Cardiac fibroblast (primary cell): ENCODE measurements at regions not wholly inside any gene's neighbourhood (a gene's known extent, or its start where the extent isn't known, plus 50 kb on each side); places are given as distances from the start of the nearest gene placed in this dataset.

Experiments
- DNase-seq, 2 donors: peaks; one replicate each; pipeline versions ENCODE4 v3.0.0 to v3.0.0-alpha.2; 2010; ENCODE audit warnings: low read depth in 2 of 2
- H3K4me3 ChIP-seq, 2 donors: replicated peaks in 1 of 2; 1 replicate in 1 of 2; 2 replicates in 1 of 2; pipeline ENCODE4 v1.5.1; 2011; ENCODE audit warnings: low read depth in 2 of 2, low read length in 2 of 2, mild to moderate bottlenecking in 2 of 2, moderate library complexity in 1 of 2
- TF ChIP-seq, protein P1 (sequence below): IDR thresholded peaks from one replicate; pipeline ENCODE4 v1.5.1; 2011; ENCODE audit warnings: low read depth, mild to moderate bottlenecking, low read length, inconsistent platforms

DNA sequence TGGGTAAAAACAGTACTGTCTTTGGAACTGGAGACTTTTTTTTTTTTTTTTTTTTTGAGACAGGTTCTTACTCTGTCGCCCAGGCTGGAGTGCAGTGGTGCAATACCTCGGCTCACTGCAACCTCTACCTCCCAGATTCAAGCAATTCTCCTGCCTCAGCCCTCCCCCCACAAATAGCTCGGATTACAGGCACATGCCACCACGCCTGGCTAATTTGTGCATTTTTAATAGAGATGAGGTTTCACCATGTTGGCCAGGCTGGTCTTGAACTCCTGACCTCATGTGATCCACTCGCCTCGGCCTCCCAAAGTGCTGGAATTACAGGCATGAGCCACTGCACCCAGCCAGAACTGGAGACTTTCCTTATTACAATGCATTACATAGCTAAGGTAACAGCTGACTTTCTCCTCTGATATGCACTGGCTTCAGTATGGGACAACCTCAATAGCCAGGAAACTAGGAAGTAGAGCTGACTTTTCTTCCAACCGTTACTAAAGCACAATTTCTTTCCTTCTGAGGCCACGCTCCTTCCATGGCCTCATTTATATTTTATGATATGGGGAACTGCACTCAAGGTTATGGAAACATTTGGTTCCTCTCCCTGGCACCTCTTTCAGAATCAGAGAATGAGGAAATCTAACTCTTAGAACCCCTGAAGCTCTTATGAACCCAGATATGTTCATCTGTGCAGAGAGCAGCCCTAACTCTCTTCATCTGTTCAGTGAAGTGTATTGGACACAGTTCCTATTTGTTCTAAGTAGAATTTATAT lies 53.5 kb upstream of the FAM9B start:
- TF ChIP-seq, protein P1, sequence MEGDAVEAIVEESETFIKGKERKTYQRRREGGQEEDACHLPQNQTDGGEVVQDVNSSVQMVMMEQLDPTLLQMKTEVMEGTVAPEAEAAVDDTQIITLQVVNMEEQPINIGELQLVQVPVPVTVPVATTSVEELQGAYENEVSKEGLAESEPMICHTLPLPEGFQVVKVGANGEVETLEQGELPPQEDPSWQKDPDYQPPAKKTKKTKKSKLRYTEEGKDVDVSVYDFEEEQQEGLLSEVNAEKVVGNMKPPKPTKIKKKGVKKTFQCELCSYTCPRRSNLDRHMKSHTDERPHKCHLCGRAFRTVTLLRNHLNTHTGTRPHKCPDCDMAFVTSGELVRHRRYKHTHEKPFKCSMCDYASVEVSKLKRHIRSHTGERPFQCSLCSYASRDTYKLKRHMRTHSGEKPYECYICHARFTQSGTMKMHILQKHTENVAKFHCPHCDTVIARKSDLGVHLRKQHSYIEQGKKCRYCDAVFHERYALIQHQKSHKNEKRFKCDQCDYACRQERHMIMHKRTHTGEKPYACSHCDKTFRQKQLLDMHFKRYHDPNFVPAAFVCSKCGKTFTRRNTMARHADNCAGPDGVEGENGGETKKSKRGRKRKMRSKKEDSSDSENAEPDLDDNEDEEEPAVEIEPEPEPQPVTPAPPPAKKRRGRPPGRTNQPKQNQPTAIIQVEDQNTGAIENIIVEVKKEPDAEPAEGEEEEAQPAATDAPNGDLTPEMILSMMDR, result no peak
- no peak overlapping the region for H3K4me3 ChIP-seq
- DNase-seq, result no peak

DNA sequence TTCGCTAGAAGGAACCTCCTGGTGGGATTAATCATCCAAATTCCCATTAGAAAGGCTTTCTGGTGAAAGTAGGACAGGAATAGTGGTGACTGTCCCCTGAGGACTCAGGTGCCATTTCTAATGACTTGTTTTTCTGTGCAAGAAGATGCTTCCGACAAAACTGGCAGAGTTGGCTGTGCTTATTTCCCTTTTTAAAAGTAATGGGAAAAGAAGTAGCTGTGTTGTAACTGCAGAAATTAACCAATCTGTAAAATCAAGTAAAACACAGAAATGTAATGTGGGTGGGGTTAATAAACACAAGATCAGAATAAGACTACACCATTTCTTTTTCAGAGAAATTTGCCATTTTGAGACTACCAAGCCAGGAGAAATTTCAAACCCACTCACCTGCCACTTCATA lies 55.0 kb upstream of the FAM9B start:
- no peak for DNase-seq
- TF ChIP-seq, protein P1, result no peak
- no peak overlapping the region for H3K4me3 ChIP-seq

DNA sequence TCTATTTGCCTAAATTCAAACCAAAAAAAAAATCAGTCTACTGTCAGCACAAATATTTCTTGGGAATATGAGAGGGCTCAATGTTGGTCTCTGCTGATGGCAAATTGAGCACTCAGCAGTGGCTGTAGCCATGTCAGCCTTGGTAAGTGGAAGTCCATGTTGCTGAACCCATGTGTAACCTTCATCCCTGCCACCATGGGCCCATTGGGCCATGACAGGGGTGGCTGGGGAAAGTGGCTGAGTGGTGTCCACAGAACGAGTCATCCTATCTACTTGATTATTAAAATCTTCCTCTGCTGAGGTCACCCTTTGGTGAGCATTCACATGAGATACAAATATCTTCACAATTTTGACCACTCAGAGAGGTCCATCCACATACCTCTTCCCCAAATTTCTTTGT lies 56.8 kb upstream of the FAM9B start:
- no peak for DNase-seq
- H3K4me3 ChIP-seq, result no peak overlapping the region
- TF ChIP-seq, protein P1, result no peak

DNA sequence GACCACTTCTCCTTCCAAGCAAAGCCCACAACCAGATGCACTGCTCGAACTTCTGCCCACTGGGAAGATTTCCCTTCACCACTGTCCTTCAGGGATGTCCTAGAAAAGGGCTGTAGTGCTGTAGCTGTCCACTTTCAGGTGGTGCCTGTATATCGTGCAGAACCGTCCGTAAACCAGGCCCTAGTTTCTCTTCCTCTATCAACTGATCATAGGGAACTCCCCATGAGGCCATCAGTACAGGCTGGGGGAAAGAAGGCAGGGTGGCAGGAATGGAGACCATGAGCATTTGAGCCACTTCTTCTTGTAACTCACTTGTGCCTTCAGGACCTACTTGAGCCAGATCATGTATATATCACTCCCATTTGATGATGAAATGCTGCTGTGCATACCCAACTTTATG lies 57.3 kb upstream of the FAM9B start:
- no peak overlapping the region for H3K4me3 ChIP-seq
- no peak for DNase-seq
- TF ChIP-seq, protein P1, result no peak

DNA sequence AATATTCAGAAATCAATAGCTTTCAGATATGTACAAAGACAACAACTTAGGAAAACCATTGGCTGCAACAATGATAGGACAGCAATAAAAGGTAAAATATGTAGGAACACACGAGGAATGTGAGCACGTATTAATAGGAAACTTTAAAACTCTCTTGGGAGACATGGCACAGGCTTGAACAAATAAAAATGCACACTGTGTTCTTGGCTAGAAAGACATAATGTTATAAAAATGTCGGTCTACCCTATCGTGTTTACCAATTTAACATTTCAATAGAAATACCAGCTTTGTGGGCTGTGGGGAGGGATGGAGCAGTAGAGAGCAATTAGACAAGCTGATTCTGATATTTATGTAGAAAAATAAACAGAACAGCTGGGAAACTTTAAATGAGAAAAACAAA lies 69.0 kb upstream of the FAM9B start:
- TF ChIP-seq, protein P1, result no peak
- DNase-seq, result no peak
- no peak overlapping the region for H3K4me3 ChIP-seq

DNA sequence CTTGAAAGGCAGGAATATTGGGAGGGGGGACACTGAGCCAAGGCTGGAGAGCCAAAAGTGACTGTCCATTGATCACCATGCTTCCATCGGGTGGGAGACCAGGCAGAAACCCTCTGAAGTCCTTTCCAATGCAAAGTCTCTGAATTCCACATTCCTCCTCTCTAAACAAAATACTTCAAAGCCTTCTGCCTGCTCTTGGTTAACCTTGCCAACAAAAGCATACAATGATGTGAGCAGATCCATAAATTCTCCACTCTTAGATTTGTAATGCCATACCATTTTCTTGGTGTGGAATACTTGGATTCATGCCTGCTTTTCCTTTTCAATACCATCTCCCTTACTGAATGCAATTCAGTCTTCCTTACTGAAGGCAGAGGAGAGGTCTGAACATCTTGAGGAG lies 74.1 kb upstream of the FAM9B start:
- H3K4me3 ChIP-seq, result no peak overlapping the region
- no peak for DNase-seq
- TF ChIP-seq, protein P1, result no peak

DNA sequence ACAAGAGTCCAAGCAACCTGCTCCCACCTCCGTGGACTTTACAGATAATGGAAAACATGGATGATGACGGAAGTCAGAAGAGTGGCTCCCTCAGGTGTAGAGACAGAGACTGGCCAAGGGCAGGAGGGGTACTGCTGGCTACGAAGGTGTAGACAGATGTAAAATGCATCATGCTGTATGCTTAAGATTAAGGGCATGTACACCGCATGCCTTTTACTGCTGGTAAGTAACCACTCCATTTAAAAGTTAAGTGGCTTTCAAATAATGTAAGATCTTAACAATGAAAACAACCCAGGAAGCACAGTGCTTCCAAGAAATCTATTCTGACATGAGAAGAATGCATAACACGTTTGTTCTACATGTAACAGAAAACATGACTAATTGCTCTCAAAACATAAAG lies 76.9 kb upstream of the FAM9B start:
- no peak overlapping the region for H3K4me3 ChIP-seq
- no peak for DNase-seq
- TF ChIP-seq, protein P1, result no peak
